GM12865 (cell line): ENCODE measurements at regions not wholly inside any gene's neighbourhood (a gene's known extent, or its start where the extent isn't known, plus 50 kb on each side); places are given as distances from the start of the nearest gene placed in this dataset.

Experiments used
- DNase-seq: peaks from one replicate; pipeline ENCODE4 v3.0.0; 2010; ENCODE audit warnings: low read depth
- H3K4me3 ChIP-seq: 2 replicates; pipeline ENCODE4 v1.5.1; 2011; ENCODE audit warnings: mild to moderate bottlenecking, low read depth, low read length, control low read depth
- CTCF ChIP-seq: IDR thresholded peaks from 2 replicates; pipeline ENCODE4 v1.5.1; 2011; ENCODE audit warnings: low read length, control low read depth, low read depth, inconsistent platforms; ENCODE audit not compliant: insufficient read depth; ENCODE audit errors: missing control alignments

- no peak overlapping the region for H3K4me3 ChIP-seq
- TF ChIP-seq CTCF: no peak
- no peak for DNase-seq
Observed at GRCh38 chr12:105825141-105825540, 313.6 kb downstream of the NUAK1 start.

GRCh38 chr12:105831372-105831771 is 307.4 kb downstream of the NUAK1 start:
- H3K4me3 ChIP-seq: no peak overlapping the region
- TF ChIP-seq CTCF: no peak
- DNase-seq: no peak

- no peak overlapping the region for H3K4me3 ChIP-seq
- DNase-seq: no peak
- no peak for TF ChIP-seq CTCF
Observed at GRCh38 chr12:105832021-105832420, 306.7 kb downstream of the NUAK1 start.

GRCh38 chr12:105832806-105833205 is 305.9 kb downstream of the NUAK1 start:
- no peak for DNase-seq
- no peak for TF ChIP-seq CTCF
- no peak overlapping the region for H3K4me3 ChIP-seq

GRCh38 chr12:105834496-105834895 is 304.3 kb downstream of the NUAK1 start:
- TF ChIP-seq CTCF: no peak
- no peak for DNase-seq
- H3K4me3 ChIP-seq: no peak overlapping the region

- TF ChIP-seq CTCF: no peak
- no peak for DNase-seq
- H3K4me3 ChIP-seq: no peak overlapping the region
Observed at GRCh38 chr12:105835580-105836241, 303.0 kb downstream of the NUAK1 start.

- H3K4me3 ChIP-seq: no peak overlapping the region
- no peak for DNase-seq
- no peak for TF ChIP-seq CTCF
Observed at GRCh38 chr12:105836242-105836622, 302.5 kb downstream of the NUAK1 start.
